ENCODE measurements at regions not wholly inside any gene's neighbourhood (a gene's known extent, or its start where the extent isn't known, plus 50 kb on each side); places are given as distances from the start of the nearest gene placed in this dataset.

GRCh38 chr5:89105836-89106235 is 222.9 kb upstream of the MEF2C start:
- Histone ChIP-seq H3K27ac (no peak overlapping the region), H3K27me3 (no peaks in the 10 kb centered on the region), H3K36me3 (no peaks in the 10 kb centered on the region), H3K9me3 (no peaks in the 10 kb centered on the region), H3K4me1 (no peaks in the 10 kb centered on the region), H3K4me3 (no peak overlapping the region)
- no peak for TF ChIP-seq POLR2A (IDR thresholded peaks at IDR 0.05)
- TF ChIP-seq POLR2AphosphoS5 (IDR thresholded peaks at IDR 0.05): no peak
- TF ChIP-seq, protein P1, sequence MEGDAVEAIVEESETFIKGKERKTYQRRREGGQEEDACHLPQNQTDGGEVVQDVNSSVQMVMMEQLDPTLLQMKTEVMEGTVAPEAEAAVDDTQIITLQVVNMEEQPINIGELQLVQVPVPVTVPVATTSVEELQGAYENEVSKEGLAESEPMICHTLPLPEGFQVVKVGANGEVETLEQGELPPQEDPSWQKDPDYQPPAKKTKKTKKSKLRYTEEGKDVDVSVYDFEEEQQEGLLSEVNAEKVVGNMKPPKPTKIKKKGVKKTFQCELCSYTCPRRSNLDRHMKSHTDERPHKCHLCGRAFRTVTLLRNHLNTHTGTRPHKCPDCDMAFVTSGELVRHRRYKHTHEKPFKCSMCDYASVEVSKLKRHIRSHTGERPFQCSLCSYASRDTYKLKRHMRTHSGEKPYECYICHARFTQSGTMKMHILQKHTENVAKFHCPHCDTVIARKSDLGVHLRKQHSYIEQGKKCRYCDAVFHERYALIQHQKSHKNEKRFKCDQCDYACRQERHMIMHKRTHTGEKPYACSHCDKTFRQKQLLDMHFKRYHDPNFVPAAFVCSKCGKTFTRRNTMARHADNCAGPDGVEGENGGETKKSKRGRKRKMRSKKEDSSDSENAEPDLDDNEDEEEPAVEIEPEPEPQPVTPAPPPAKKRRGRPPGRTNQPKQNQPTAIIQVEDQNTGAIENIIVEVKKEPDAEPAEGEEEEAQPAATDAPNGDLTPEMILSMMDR (IDR thresholded peaks at IDR 0.05): no peak
- intact Hi-C loops (cut with DNase I; ENCODE audit: low total_unique reads): no loop called here
- DNase-seq (ENCODE audit: low spot score in 2 of 2): no peak

- Histone ChIP-seq H3K27ac (no peak overlapping the region), H3K4me1 (no peaks in the 10 kb centered on the region), H3K36me3 (no peaks in the 10 kb centered on the region), H3K27me3 (no peaks in the 10 kb centered on the region), H3K9me3 (no peaks in the 10 kb centered on the region), H3K4me3 (no peak overlapping the region)
- intact Hi-C loops (cut with DNase I; ENCODE audit: low total_unique reads): no loop called here
- no peak for DNase-seq (ENCODE audit: low spot score in 2 of 2)
- TF ChIP-seq, protein P1 (IDR thresholded peaks at IDR 0.05): no peak
- TF ChIP-seq POLR2AphosphoS5 (IDR thresholded peaks at IDR 0.05) (no peak), POLR2A (IDR thresholded peaks at IDR 0.05) (no peak)
Measured at GRCh38 chr5:89105171-89105695, 222.2 kb upstream of the MEF2C start.

GRCh38 chr5:89098199-89098756 is 215.3 kb upstream of the MEF2C start:
- intact Hi-C loops (cut with DNase I; ENCODE audit: low total_unique reads): no loop called here
- Histone ChIP-seq H3K27me3 (no peaks in the 10 kb centered on the region), H3K4me3 (no peak overlapping the region), H3K27ac (no peak overlapping the region), H3K36me3 (no peaks in the 10 kb centered on the region), H3K9me3 (no peaks in the 10 kb centered on the region), H3K4me1 (no peaks in the 10 kb centered on the region)
- no peak for DNase-seq (ENCODE audit: low spot score in 2 of 2)
- TF ChIP-seq POLR2A (IDR thresholded peaks at IDR 0.05): no peak
- TF ChIP-seq, protein P1 (IDR thresholded peaks at IDR 0.05): no peak
- TF ChIP-seq POLR2AphosphoS5 (IDR thresholded peaks at IDR 0.05): no peak

DNA sequence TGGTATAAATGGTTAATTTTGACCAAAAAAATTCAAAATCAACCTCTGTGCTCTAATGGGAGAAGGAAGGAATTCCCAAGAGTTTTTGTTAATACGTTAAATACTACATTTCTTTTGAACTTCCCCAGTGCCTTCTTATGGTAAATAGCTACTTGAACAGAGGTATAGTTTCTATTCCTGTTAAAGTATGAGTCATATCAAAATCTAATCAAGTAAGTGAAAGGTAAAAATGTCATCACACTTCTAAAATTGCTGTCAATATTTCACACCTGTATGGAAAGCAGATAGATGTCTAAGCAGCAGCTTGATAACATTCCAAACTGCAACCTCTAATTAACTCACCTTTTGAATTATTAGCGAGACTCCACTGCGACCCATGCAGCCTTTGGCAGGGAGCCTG is 214.1 kb upstream of the MEF2C start:
- TF ChIP-seq, protein P1 (IDR thresholded peaks at IDR 0.05): no peak
- no peak for TF ChIP-seq POLR2AphosphoS5 (IDR thresholded peaks at IDR 0.05)
- TF ChIP-seq POLR2A (IDR thresholded peaks at IDR 0.05): no peak
- Histone ChIP-seq H3K27me3 (no peaks in the 10 kb centered on the region), H3K4me3 (no peak overlapping the region), H3K4me1 (no peaks in the 10 kb centered on the region), H3K9me3 (no peaks in the 10 kb centered on the region), H3K27ac (no peak overlapping the region), H3K36me3 (no peaks in the 10 kb centered on the region)
- intact Hi-C loops (cut with DNase I; ENCODE audit: low total_unique reads): no loop called here
- no peak for DNase-seq (ENCODE audit: low spot score in 2 of 2)

- no peaks in the 10 kb centered on the region for H3K27me3 ChIP-seq
- TF ChIP-seq POLR2A (IDR thresholded peaks at IDR 0.05) (no peak), POLR2AphosphoS5 (IDR thresholded peaks at IDR 0.05) (no peak)
- TF ChIP-seq, protein P1 (IDR thresholded peaks at IDR 0.05): no peak
- intact Hi-C loops (cut with DNase I; ENCODE audit: low total_unique reads): no loop called here
Measured at GRCh38 chr5:89095341-89095740, 212.4 kb upstream of the MEF2C start.

More at GRCh38 chr5:89095341-89095740, 212.4 kb upstream of the MEF2C start:
- Histone ChIP-seq H3K4me1 (no peaks in the 10 kb centered on the region), H3K27ac (no peak overlapping the region), H3K9me3 (no peaks in the 10 kb centered on the region), H3K36me3 (no peaks in the 10 kb centered on the region), H3K4me3 (no peak overlapping the region)
- no peak for DNase-seq (ENCODE audit: low spot score in 2 of 2)
